Astrocyte (in vitro differentiated cells and primary cell): ENCODE measurements at regions not wholly inside any gene's neighbourhood (a gene's known extent, or its start where the extent isn't known, plus 50 kb on each side); places are given as distances from the start of the nearest gene placed in this dataset.

ENCODE experiments used
- EZH2 ChIP-seq: IDR thresholded peaks from 2 replicates; pipeline ENCODE4 v1.6.1; 2012; ENCODE audit warnings: mild to moderate bottlenecking, low read length, inconsistent platforms; ENCODE audit not compliant: insufficient read depth
- TF ChIP-seq, protein P1 (sequence below): IDR thresholded peaks from 2 replicates; pipeline ENCODE4 v1.5.1; 2011; ENCODE audit warnings: low read depth, mild to moderate bottlenecking, inconsistent platforms, low read length, moderate library complexity; ENCODE audit not compliant: insufficient read depth

- TF ChIP-seq, protein P1, sequence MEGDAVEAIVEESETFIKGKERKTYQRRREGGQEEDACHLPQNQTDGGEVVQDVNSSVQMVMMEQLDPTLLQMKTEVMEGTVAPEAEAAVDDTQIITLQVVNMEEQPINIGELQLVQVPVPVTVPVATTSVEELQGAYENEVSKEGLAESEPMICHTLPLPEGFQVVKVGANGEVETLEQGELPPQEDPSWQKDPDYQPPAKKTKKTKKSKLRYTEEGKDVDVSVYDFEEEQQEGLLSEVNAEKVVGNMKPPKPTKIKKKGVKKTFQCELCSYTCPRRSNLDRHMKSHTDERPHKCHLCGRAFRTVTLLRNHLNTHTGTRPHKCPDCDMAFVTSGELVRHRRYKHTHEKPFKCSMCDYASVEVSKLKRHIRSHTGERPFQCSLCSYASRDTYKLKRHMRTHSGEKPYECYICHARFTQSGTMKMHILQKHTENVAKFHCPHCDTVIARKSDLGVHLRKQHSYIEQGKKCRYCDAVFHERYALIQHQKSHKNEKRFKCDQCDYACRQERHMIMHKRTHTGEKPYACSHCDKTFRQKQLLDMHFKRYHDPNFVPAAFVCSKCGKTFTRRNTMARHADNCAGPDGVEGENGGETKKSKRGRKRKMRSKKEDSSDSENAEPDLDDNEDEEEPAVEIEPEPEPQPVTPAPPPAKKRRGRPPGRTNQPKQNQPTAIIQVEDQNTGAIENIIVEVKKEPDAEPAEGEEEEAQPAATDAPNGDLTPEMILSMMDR = no peak
- no peak for TF ChIP-seq EZH2
Measured at GRCh38 chrX:6965729-6966128, 181.8 kb upstream of the STS start.
